Body of pancreas (tissue), 4 donors: ENCODE measurements at regions not wholly inside any gene's neighbourhood (a gene's known extent, or its start where the extent isn't known, plus 50 kb on each side); places are given as distances from the start of the nearest gene placed in this dataset.
"Not testable (repeated sequence)": the region's sequence is repeated elsewhere in the genome, so short reads cannot be mapped to it uniquely, and the experiment has no call there.

Experiments
- ATAC-seq: fragments of 150-250 bp; one replicate; pipeline ENCODE4 v1.9.1; 2016
- DNase-seq, 4 donors: peaks; one replicate each; pipeline ENCODE4 v3.0.0-alpha.2; 2019
- H3K27ac ChIP-seq, 4 donors: fragments of 200-600 bp; sonication (generic); 1 replicate in 3 of 4; 2 replicates in 1 of 4; pipeline versions ENCODE4 v1.5.1 to v1.6.1; 2016 to 2019; ENCODE audit warnings: mild to moderate bottlenecking in 1 of 4, mixed read lengths in 1 of 4, moderate library complexity in 1 of 4
- H3K27me3 ChIP-seq, 2 donors: fragments of 200-600 bp; sonication (generic); one replicate each; pipeline ENCODE4 v1.6.0; 2016; ENCODE audit warnings: mild to moderate bottlenecking in 1 of 2
- H3K36me3 ChIP-seq, 2 donors: fragments of 200-600 bp; sonication (generic); replicated peaks in 1 of 2; 2 replicates each; pipeline ENCODE4 v1.5.1; 2016; ENCODE audit warnings: low read depth in 2 of 2; ENCODE audit not compliant: insufficient read depth in 1 of 2
- H3K4me1 ChIP-seq: fragments of 200-600 bp; sonication (generic); one replicate; pipeline ENCODE4 v1.6.0; 2016
- H3K4me3 ChIP-seq, 2 donors: fragments of 200-600 bp; sonication (generic); 1 replicate in 1 of 2; 2 replicates in 1 of 2; pipeline ENCODE4 v1.5.1; 2016 to 2019
- H3K9me3 ChIP-seq, 3 donors: fragments of 200-600 bp; sonication (generic); 1 replicate in 2 of 3; 2 replicates in 1 of 3; pipeline ENCODE4 v1.5.1; 2016
- POLR2A ChIP-seq, 3 donors: fragments of 450-650 bp; IDR thresholded peaks; one replicate each; pipeline ENCODE4 v1.6.1; 2016; ENCODE audit warnings: antibody characterized with exemption in 3 of 3, mild to moderate bottlenecking in 2 of 3
- WGBS, 2 donors: methylation state at CpG; one replicate each; pipeline ENCODE4 v1.1.5; 2017; 5-methylcytosine and 5-hydroxymethylcytosine counted together
- intact Hi-C: fragments of 100-400 bp; cut with DNase I; formaldehyde crosslinking; loops from one replicate; pipeline ENCODE4 v1.15.1; 2023
- TF ChIP-seq, protein P1 (sequence below), 7 experiments: fragments of 450-650 bp in 4 of 7; fragments of 200-600 bp in 3 of 7; sonication (generic) in 3 of 7; IDR thresholded peaks; one replicate each; pipeline ENCODE4 v1.5.1; 2016 to 2019; ENCODE audit warnings: antibody characterized with exemption in 7 of 7

DNA sequence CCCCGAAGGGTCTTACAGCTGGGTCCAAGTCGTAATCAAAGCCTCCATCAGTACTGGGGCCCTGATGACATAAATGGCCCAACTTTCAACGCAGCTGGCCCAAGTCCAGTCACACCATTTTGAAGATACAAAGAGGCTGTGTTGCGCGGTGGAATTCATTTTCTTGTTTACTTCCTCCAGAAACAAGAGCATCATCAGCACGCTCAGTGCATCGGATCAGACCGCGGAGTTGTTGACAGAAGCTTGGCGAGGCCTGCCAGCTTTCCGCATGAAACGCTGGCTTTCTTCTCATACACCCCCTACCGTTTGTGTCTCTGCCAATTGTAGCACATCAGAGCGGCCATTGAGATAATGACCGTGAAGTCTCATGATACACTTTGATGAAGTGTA, 101.7 kb upstream of the SPATA31D4 start:
- ATAC-seq (no peak), DNase-seq (peak in 2 of 4 donors; percentile 8 to 18)
- Histone ChIP-seq H3K36me3 (no peaks in the 10 kb centered on the region), H3K9me3 (no peaks in the 10 kb centered on the region), H3K27ac (no peak overlapping the region), H3K27me3 (no peaks in the 10 kb centered on the region), H3K4me3 (no peak overlapping the region), H3K4me1 (peaks cover 5% of the 10 kb centered on the region)
- intact Hi-C loops, result no loop called here
- TF ChIP-seq, protein P1, sequence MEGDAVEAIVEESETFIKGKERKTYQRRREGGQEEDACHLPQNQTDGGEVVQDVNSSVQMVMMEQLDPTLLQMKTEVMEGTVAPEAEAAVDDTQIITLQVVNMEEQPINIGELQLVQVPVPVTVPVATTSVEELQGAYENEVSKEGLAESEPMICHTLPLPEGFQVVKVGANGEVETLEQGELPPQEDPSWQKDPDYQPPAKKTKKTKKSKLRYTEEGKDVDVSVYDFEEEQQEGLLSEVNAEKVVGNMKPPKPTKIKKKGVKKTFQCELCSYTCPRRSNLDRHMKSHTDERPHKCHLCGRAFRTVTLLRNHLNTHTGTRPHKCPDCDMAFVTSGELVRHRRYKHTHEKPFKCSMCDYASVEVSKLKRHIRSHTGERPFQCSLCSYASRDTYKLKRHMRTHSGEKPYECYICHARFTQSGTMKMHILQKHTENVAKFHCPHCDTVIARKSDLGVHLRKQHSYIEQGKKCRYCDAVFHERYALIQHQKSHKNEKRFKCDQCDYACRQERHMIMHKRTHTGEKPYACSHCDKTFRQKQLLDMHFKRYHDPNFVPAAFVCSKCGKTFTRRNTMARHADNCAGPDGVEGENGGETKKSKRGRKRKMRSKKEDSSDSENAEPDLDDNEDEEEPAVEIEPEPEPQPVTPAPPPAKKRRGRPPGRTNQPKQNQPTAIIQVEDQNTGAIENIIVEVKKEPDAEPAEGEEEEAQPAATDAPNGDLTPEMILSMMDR (IDR thresholded peaks at IDR 0.05), result no peak
- no peak for TF ChIP-seq POLR2A (IDR thresholded peaks at IDR 0.05)
- 76 to 80% methylated on average over 15 of the region's 15 CpGs for WGBS, 2 donors

DNA sequence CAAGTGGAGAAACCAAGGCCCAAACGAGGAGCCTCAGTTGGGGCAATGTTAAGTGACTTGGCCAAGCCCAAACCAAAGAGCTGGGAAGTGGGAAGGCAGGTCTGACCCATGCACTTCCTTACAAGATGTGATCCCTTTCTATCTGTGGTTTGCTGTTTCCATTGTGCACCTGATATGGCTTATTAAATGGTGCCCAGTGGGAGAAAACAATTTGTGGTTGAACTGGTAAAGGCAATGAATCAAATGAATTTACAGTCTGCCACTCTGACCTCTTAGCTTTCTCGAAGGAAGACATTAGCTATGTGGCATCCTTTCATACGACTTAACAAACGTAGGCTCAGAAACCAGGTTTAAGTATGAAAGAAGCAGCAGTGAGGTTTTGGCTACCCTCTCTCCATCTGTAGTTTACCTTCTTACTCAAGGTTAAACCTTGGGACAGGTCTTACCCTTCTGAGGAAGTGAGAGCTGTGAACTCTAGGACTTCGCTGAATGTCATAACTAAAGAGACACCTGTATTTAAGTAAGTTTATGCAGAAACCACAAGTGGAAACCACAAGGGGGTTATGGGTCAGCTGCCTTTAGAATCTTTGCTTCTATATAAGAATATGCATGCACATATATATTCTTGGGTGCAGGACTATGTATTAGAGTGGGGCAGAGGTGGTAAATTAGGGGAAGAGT, 100.5 kb upstream of the SPATA31D4 start:
- no peak overlapping the region for H3K4me3 ChIP-seq
- H3K27me3 ChIP-seq, result no peaks in the 10 kb centered on the region
- H3K9me3 ChIP-seq, result no peaks in the 10 kb centered on the region
- DNase-seq (no peak), ATAC-seq (no peak)
- H3K4me1 ChIP-seq, result peaks cover 5% of the 10 kb centered on the region
- no peak overlapping the region for H3K27ac ChIP-seq
- TF ChIP-seq, protein P1 (IDR thresholded peaks at IDR 0.05), result no peak
- no peak for TF ChIP-seq POLR2A (IDR thresholded peaks at IDR 0.05)
- 72 to 77% methylated on average over 5 of the region's 5 CpGs for WGBS, 2 donors
- intact Hi-C loops, result no loop called here
- no peaks in the 10 kb centered on the region for H3K36me3 ChIP-seq

GRCh38 chr9:81829195-81829882, 98.9 kb upstream of the SPATA31D4 start:
- Histone ChIP-seq H3K4me1 (peaks cover 5% of the 10 kb centered on the region), H3K27ac (no peak overlapping the region), H3K36me3 (no peaks in the 10 kb centered on the region), H3K9me3 (no peaks in the 10 kb centered on the region), H3K4me3 (no peak overlapping the region), H3K27me3 (no peaks in the 10 kb centered on the region)
- TF ChIP-seq POLR2A (IDR thresholded peaks at IDR 0.05), result no peak
- TF ChIP-seq, protein P1 (IDR thresholded peaks at IDR 0.05), result no peak
- intact Hi-C loops, result no loop called here
- ATAC-seq (no peak), DNase-seq (no peak)
- 30 to 33% methylated on average over 5 of the region's 5 CpGs for WGBS, 2 donors

- WGBS, 2 donors, result 80 to 89% methylated on average over 6 to 8 of the region's 8 CpGs
Measured at GRCh38 chr9:81830431-81830830, 97.8 kb upstream of the SPATA31D4 start.

DNA sequence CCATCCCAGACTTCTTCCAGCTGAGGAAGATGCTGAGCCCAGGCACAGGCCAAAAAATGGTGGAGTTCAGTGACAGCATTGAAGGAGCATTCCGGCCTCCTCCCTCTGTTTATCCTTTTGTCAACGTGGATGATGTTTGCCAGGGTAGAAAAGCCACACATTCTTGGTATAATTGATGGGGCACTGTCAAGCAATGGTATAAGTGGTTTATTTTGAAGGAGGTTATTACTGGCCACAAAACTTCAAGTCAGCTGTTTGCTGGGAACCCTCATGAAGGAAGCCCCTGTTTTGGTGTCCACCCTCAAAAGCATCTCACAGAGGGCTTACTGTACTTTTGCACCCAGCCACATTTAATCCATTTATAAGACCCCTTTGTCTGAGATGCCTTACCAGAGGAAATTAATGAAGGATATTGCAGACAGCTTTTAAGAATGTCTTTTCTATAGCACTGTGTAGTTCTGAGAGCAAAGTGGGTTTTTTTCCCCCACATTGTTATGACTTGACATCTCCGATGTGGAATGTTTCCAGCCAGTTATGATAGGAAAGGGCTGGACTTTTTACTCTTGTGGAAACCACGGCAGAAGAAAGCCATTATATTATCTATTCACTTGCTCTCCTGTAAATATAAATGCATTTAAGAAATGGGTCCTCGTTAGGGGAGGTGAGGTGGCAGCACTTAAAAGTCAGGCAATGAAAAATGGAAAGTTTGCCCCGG, 95.5 kb upstream of the SPATA31D4 start:
- intact Hi-C loops, result no loop called here
- Histone ChIP-seq H3K27ac (no peak overlapping the region), H3K27me3 (no peaks in the 10 kb centered on the region), H3K36me3 (no peaks in the 10 kb centered on the region), H3K4me1 (peaks cover 5% of the 10 kb centered on the region), H3K9me3 (no peaks in the 10 kb centered on the region), H3K4me3 (no peak overlapping the region)
- DNase-seq, result no peak
- TF ChIP-seq POLR2A (IDR thresholded peaks at IDR 0.05), result no peak
- WGBS, 2 donors, result 62 to 74% methylated on average over 6 of the region's 6 CpGs
- no peak for ATAC-seq

More at GRCh38 chr9:81830431-81830830, 97.8 kb upstream of the SPATA31D4 start:
- H3K36me3 ChIP-seq, H3K27ac ChIP-seq, DNase-seq, H3K4me3 ChIP-seq, ATAC-seq, H3K9me3 ChIP-seq, intact Hi-C loops, H3K4me1 ChIP-seq, H3K27me3 ChIP-seq: not testable (repeated sequence)
